ENCODE measurements at regions not wholly inside any gene's neighbourhood (a gene's known extent, or its start where the extent isn't known, plus 50 kb on each side); places are given as distances from the start of the nearest gene placed in this dataset.

- H3K9ac ChIP-seq (replicated peaks in 1 of 4; ENCODE audit: extremely low read depth in 1 of 4, low read depth in 3 of 4, low read length in 3 of 4): no peak overlapping the region
- H2BK20ac ChIP-seq (ENCODE audit: low read length): no peak overlapping the region
- no peaks in the 10 kb centered on the region for H3K79me1 ChIP-seq (ENCODE audit: low read depth, low read length)
- FAIRE-seq: no peak
- ChIA-PET CTCF (ENCODE audit: partially characterized antibody) (no interaction called here), POLR2A (ENCODE audit: partially characterized antibody) (no interaction called here)
- H4K20me1 ChIP-seq (replicated peaks in 1 of 2; ENCODE audit: control insufficient read depth in 1 of 2, insufficient read depth in 2 of 2, low read length in 2 of 2): peaks cover 0 to 2% of the 10 kb centered on the region in 2 experiments
- no peaks in the 10 kb centered on the region for H3K36me3 ChIP-seq (ENCODE audit: control insufficient read depth in 2 of 4, insufficient read depth in 4 of 4, low read length in 3 of 4)
- H3K27ac ChIP-seq (ENCODE audit: low read depth, low read length): no peak overlapping the region
- H3K4me3 ChIP-seq (ENCODE audit: extremely low read depth in 1 of 4, insufficient read depth in 2 of 4, low read depth in 3 of 4, low read length in 4 of 4): no peak overlapping the region
- no peaks in the 10 kb centered on the region for H3K79me2 ChIP-seq (ENCODE audit: control insufficient read depth in 1 of 2, insufficient read depth in 2 of 2, low read length in 2 of 2)
- H3K27me3 ChIP-seq (replicated peaks in 1 of 4; ENCODE audit: control insufficient read depth in 3 of 4, extremely low read depth in 1 of 4, insufficient read depth in 3 of 4, low read length in 3 of 4): no peaks in the 10 kb centered on the region
- no peak overlapping the region for H2AFZ ChIP-seq (ENCODE audit: low read length)
- no peak overlapping the region for H3K4me2 ChIP-seq (ENCODE audit: insufficient read depth in 1 of 2, low read depth in 2 of 2, low read length in 2 of 2)
- H2BK5ac ChIP-seq (ENCODE audit: low read depth, low read length): no peak overlapping the region
- no peak for TF ChIP-seq HDAC2 (IDR thresholded peaks at IDR 0.05; ENCODE audit: borderline replicate concordance in 1 of 2, low read depth in 2 of 2, low read length in 2 of 2)
- TF ChIP-seq TAF7 (optimal IDR thresholded peaks at IDR 0.05; ENCODE audit: borderline replicate concordance, low read depth, low read length): no peak
- TF ChIP-seq YY1 (IDR thresholded peaks at IDR 0.05; ENCODE audit: low read depth, low read length): no peak
- no peak for TF ChIP-seq SUZ12 (IDR thresholded peaks at IDR 0.05; ENCODE audit: low read length)
- no peak for TF ChIP-seq GTF2F1 (IDR thresholded peaks at IDR 0.05; ENCODE audit: borderline replicate concordance, low read depth, low read length)
- no peak for TF ChIP-seq USF2 (IDR thresholded peaks at IDR 0.05; ENCODE audit: low read length)
- no peak for TF ChIP-seq BRCA1 (IDR thresholded peaks at IDR 0.05; ENCODE audit: low read depth, low read length)
- TF ChIP-seq SIRT6 (IDR thresholded peaks at IDR 0.05; ENCODE audit: low read length): no peak
- no peak for TF ChIP-seq JUND (IDR thresholded peaks at IDR 0.05; ENCODE audit: low read length)
- TF ChIP-seq SRF (IDR thresholded peaks at IDR 0.05; ENCODE audit: low read depth, low read length): no peak
- no peak for TF ChIP-seq GABPA (IDR thresholded peaks at IDR 0.05; ENCODE audit: borderline replicate concordance, insufficient read depth, low read length)
- TF ChIP-seq RBBP5 (IDR thresholded peaks at IDR 0.05; ENCODE audit: borderline replicate concordance, low read depth, low read length): no peak
- H3K14ac ChIP-seq (ENCODE audit: insufficient read length): no peak overlapping the region
- H3K18ac ChIP-seq (ENCODE audit: extremely low read depth, low read length): no peak overlapping the region
- no peak overlapping the region for H3K23ac ChIP-seq (ENCODE audit: insufficient read length)
- no peak overlapping the region for H3K4ac ChIP-seq (replicated peaks; ENCODE audit: insufficient read length, low read depth, low read length)
- no peaks in the 10 kb centered on the region for H3K23me2 ChIP-seq (ENCODE audit: low read depth, low read length)
- H2BK12ac ChIP-seq (ENCODE audit: low read depth, low read length): no peak overlapping the region
- no peaks in the 10 kb centered on the region for H3K4me1 ChIP-seq (replicated peaks in 1 of 4; ENCODE audit: control insufficient read depth in 3 of 4, insufficient read depth in 4 of 4, low read length in 3 of 4)
- H4K5ac ChIP-seq (ENCODE audit: insufficient read length, low read depth, low read length): no peak overlapping the region
- H3K9me3 ChIP-seq (ENCODE audit: insufficient read depth in 2 of 2, low read depth in 1 of 2, low read length in 1 of 2): peaks cover 2 to 3% of the 10 kb centered on the region in 2 experiments; a peak in 1 of 4 replicates
- H2BK120ac ChIP-seq (replicated peaks; ENCODE audit: low read depth, low read length): no peak overlapping the region
- H3K56ac ChIP-seq (replicated peaks; ENCODE audit: insufficient read length, low read depth, low read length): no peak overlapping the region
- no peak overlapping the region for H4K8ac ChIP-seq (ENCODE audit: extremely low read depth, insufficient read depth, low read length)
- H4K91ac ChIP-seq (replicated peaks; ENCODE audit: insufficient read length, low read length): no peak overlapping the region
- H2AK5ac ChIP-seq (ENCODE audit: low read depth, low read length): no peak overlapping the region
- no peak for DNase-seq (ENCODE audit: low read depth in 1 of 2, low spot score in 2 of 2)
- 95% methylated on average over 1 of the region's 1 CpG; no CpG with 5 or more reads in 1 of the 2 experiments for WGBS, 2 experiments (ENCODE audit: extremely low coverage in 1 of 2, insufficient coverage in 1 of 2, insufficient read length in 1 of 2, insufficient replicate concordance in 2 of 2, low coverage in 1 of 2, low lambda C conversion rate in 2 of 2, missing lambda C conversion rate in 1 of 2)
- no peak overlapping the region for H2BK15ac ChIP-seq (ENCODE audit: low read length)
These were observed 153.2 kb downstream of the AASDH start for GRCh38 chr4:56234098-56234497.
